ENCODE measurements at regions not wholly inside any gene's neighbourhood (a gene's known extent, or its start where the extent isn't known, plus 50 kb on each side); places are given as distances from the start of the nearest gene placed in this dataset.

GRCh38 chr5:74075501-74076484 lies 449.8 kb downstream of the ARHGEF28 start:
- no peak for TF ChIP-seq CTCF (IDR thresholded peaks at IDR 0.05; ENCODE audit: extremely low read depth, missing control alignments)
- no peak for DNase-seq (ENCODE audit: low spot score)

GRCh38 chr5:74074111-74074510 lies 448.1 kb downstream of the ARHGEF28 start:
- no peak for DNase-seq (ENCODE audit: low spot score)
- no peak for TF ChIP-seq CTCF (IDR thresholded peaks at IDR 0.05; ENCODE audit: extremely low read depth, missing control alignments)

GRCh38 chr5:74073257-74073656 lies 447.3 kb downstream of the ARHGEF28 start:
- no peak for DNase-seq (ENCODE audit: low spot score)
- no peak for TF ChIP-seq CTCF (IDR thresholded peaks at IDR 0.05; ENCODE audit: extremely low read depth, missing control alignments)

- no peak for DNase-seq (ENCODE audit: low spot score)
- no peak for TF ChIP-seq CTCF (IDR thresholded peaks at IDR 0.05; ENCODE audit: extremely low read depth, missing control alignments)
Measured at GRCh38 chr5:74072646-74073045, 446.6 kb downstream of the ARHGEF28 start.

- TF ChIP-seq CTCF (IDR thresholded peaks at IDR 0.05; ENCODE audit: extremely low read depth, missing control alignments), result no peak
- DNase-seq (ENCODE audit: low spot score), result no peak
Measured at GRCh38 chr5:74070766-74071165, 444.8 kb downstream of the ARHGEF28 start.

GRCh38 chr5:74069741-74070140 lies 443.7 kb downstream of the ARHGEF28 start:
- no peak for TF ChIP-seq CTCF (IDR thresholded peaks at IDR 0.05; ENCODE audit: extremely low read depth, missing control alignments)
- no peak for DNase-seq (ENCODE audit: low spot score)

GRCh38 chr5:74067748-74068541 lies 441.9 kb downstream of the ARHGEF28 start:
- TF ChIP-seq CTCF (IDR thresholded peaks at IDR 0.05; ENCODE audit: extremely low read depth, missing control alignments), result no peak
- DNase-seq (ENCODE audit: low spot score), result no peak

Measured in GM20000 (cell line).